OCI-LY3 (cell line): ENCODE measurements at regions not wholly inside any gene's neighbourhood (a gene's known extent, or its start where the extent isn't known, plus 50 kb on each side); places are given as distances from the start of the nearest gene placed in this dataset.
"Not testable (repeated sequence)": the region's sequence is repeated elsewhere in the genome, so short reads cannot be mapped to it uniquely, and the experiment has no call there.

ENCODE experiments used
- H2AFZ ChIP-seq: fragments of 200-600, 300-600 bp; shearing (Covaris generic); 2 replicates; pipeline ENCODE4 v1.6.0; 2014; ENCODE audit warnings: antibody characterized with exemption, low read depth, low read length
- H3K27ac ChIP-seq: fragments of 200-600, 300-600 bp; sonication (generic); 2 replicates; pipeline ENCODE4 v1.5.1; 2014; ENCODE audit warnings: mild to moderate bottlenecking, low read length, moderate library complexity, mixed read lengths
- H3K27me3 ChIP-seq: fragments of 200-600, 300-600 bp; sonication (generic); 2 replicates; pipeline ENCODE4 v1.6.1; 2014; ENCODE audit warnings: low read depth, low read length, mixed read lengths
- H3K36me3 ChIP-seq: fragments of 200-600, 300-600 bp; sonication (generic); replicated peaks from 2 replicates; pipeline ENCODE3; 2014; ENCODE audit warnings: low read depth, low read length, mixed read lengths
- H3K4me1 ChIP-seq: fragments of 300-600, 200-600 bp; sonication (generic); 2 replicates; pipeline ENCODE4 v1.6.1; 2014; ENCODE audit warnings: low read length, mixed read lengths
- H3K4me2 ChIP-seq: fragments of 200-600, 300-600 bp; sonication (generic); 2 replicates; pipeline ENCODE4 v1.6.1; 2014; ENCODE audit warnings: low read length, mixed read lengths
- H3K4me3 ChIP-seq: fragments of 300-600, 200-600 bp; sonication (generic); 2 replicates; pipeline ENCODE4 v1.5.1; 2014; ENCODE audit warnings: antibody characterized with exemption, mild to moderate bottlenecking, low read length, moderate library complexity
- H3K79me2 ChIP-seq: fragments of 300-600, 200-600 bp; shearing (Covaris generic); 2 replicates; pipeline ENCODE4 v1.6.1; 2014; ENCODE audit warnings: mild to moderate bottlenecking, low read length, mixed read lengths
- H3K9ac ChIP-seq: fragments of 300-600, 200-600 bp; shearing (Covaris generic); 2 replicates; pipeline ENCODE4 v1.6.0; 2014; ENCODE audit warnings: mild to moderate bottlenecking, low read length, moderate library complexity
- H3K9me3 ChIP-seq: fragments of 200-600, 300-600 bp; shearing (Covaris generic); 2 replicates; pipeline ENCODE4 v1.6.1; 2014; ENCODE audit warnings: low read length, mixed read lengths; ENCODE audit not compliant: insufficient read depth
- H4K20me1 ChIP-seq: fragments of 200-600, 300-600 bp; sonication (generic); 2 replicates; pipeline ENCODE4 v1.6.1; 2016; ENCODE audit warnings: low read length, mixed read lengths; ENCODE audit not compliant: insufficient read depth
- EZH2phosphoT487 ChIP-seq: fragments of 200-600 bp; shearing (Covaris generic); IDR thresholded peaks from 2 replicates; pipeline ENCODE4 v1.6.1; 2018; ENCODE audit warnings: antibody characterized with exemption, mixed run types, low read depth
- TF ChIP-seq, protein P1 (sequence below): fragments of 200-600, 300-600 bp; sonication (generic); IDR thresholded peaks from 2 replicates; pipeline ENCODE4 v1.5.1; 2014; ENCODE audit warnings: antibody characterized with exemption, low read length, low read depth

- Histone ChIP-seq H4K20me1 (no peaks in the 10 kb centered on the region), H3K27ac (no peak overlapping the region), H2AFZ (no peak overlapping the region), H3K4me2 (no peak overlapping the region), H3K79me2 (no peaks in the 10 kb centered on the region), H3K9ac (no peak overlapping the region), H3K4me3 (no peak overlapping the region), H3K27me3 (no peaks in the 10 kb centered on the region), H3K36me3 (no peaks in the 10 kb centered on the region), H3K9me3 (0 out of 2 replicates have a peak, but pooled peaks cover 3% of the 10 kb centered on the region), H3K4me1 (no peaks in the 10 kb centered on the region)
- no peak for TF ChIP-seq EZH2phosphoT487
- TF ChIP-seq, protein P1, sequence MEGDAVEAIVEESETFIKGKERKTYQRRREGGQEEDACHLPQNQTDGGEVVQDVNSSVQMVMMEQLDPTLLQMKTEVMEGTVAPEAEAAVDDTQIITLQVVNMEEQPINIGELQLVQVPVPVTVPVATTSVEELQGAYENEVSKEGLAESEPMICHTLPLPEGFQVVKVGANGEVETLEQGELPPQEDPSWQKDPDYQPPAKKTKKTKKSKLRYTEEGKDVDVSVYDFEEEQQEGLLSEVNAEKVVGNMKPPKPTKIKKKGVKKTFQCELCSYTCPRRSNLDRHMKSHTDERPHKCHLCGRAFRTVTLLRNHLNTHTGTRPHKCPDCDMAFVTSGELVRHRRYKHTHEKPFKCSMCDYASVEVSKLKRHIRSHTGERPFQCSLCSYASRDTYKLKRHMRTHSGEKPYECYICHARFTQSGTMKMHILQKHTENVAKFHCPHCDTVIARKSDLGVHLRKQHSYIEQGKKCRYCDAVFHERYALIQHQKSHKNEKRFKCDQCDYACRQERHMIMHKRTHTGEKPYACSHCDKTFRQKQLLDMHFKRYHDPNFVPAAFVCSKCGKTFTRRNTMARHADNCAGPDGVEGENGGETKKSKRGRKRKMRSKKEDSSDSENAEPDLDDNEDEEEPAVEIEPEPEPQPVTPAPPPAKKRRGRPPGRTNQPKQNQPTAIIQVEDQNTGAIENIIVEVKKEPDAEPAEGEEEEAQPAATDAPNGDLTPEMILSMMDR, result no peak
Measured at GRCh38 chr12:96085475-96085874, 50.1 kb upstream of the LTA4H start.

GRCh38 chr12:96086190-96086589 lies 50.8 kb upstream of the LTA4H start:
- H3K4me1 ChIP-seq, H3K4me3 ChIP-seq, H3K36me3 ChIP-seq, H2AFZ ChIP-seq, H3K4me2 ChIP-seq, H3K27ac ChIP-seq, H4K20me1 ChIP-seq, H3K27me3 ChIP-seq, H3K79me2 ChIP-seq, H3K9ac ChIP-seq, H3K9me3 ChIP-seq: not testable (repeated sequence)

- Histone ChIP-seq H4K20me1 (no peaks in the 10 kb centered on the region), H3K27me3 (no peaks in the 10 kb centered on the region), H3K79me2 (no peaks in the 10 kb centered on the region), H3K4me1 (no peaks in the 10 kb centered on the region), H3K4me2 (no peak overlapping the region), H2AFZ (no peak overlapping the region), H3K9ac (no peak overlapping the region), H3K36me3 (no peaks in the 10 kb centered on the region), H3K9me3 (0 out of 2 replicates have a peak, but pooled peaks cover 3% of the 10 kb centered on the region), H3K4me3 (no peak overlapping the region), H3K27ac (no peak overlapping the region)
- TF ChIP-seq EZH2phosphoT487, result no peak
- TF ChIP-seq, protein P1, result no peak
Measured at GRCh38 chr12:96091833-96092232, 56.4 kb upstream of the LTA4H start.

DNA sequence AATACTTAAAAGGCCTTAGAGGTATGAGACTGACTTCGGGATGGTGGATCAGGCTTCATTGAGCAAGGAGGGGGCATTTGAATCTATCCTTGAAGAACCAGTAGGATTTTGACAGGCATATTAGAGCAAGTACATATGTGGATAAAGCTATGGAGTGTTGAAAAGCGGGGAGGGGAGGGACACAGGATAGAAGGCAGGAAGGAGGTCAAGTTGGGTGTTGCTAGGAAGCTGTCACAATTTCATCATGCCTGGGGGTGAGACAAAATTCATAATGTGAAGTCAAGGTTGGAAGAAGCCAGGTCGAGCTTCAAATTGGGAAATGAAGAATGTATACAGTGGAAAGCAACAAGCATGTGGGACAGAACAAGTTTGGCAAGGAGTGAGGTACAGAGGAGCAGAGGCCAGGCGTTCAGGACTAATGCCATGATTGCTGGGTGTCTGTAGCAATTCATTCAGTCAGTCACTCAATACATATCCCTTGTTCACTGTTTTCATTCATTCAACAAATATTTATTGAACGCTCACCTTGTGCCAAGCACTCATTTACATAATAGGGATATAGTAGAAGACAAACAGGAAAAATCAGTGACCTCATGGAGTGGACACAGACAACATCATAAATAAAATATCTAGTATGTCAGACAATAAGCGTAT lies 58.3 kb upstream of the LTA4H start:
- 0 out of 2 replicates have a peak, but pooled peaks cover 3% of the 10 kb centered on the region for H3K9me3 ChIP-seq
- H3K4me2 ChIP-seq, result no peak overlapping the region
- H4K20me1 ChIP-seq, result no peaks in the 10 kb centered on the region
- no peaks in the 10 kb centered on the region for H3K36me3 ChIP-seq
- no peak overlapping the region for H3K9ac ChIP-seq
- H3K27ac ChIP-seq, result no peak overlapping the region
- no peaks in the 10 kb centered on the region for H3K27me3 ChIP-seq
- H3K4me1 ChIP-seq, result no peaks in the 10 kb centered on the region
- H3K79me2 ChIP-seq, result no peaks in the 10 kb centered on the region
- no peak overlapping the region for H2AFZ ChIP-seq
- no peak overlapping the region for H3K4me3 ChIP-seq
- TF ChIP-seq EZH2phosphoT487, result no peak
- TF ChIP-seq, protein P1, result no peak
